ENCODE measurements at regions not wholly inside any gene's neighbourhood (a gene's known extent, or its start where the extent isn't known, plus 50 kb on each side); places are given as distances from the start of the nearest gene placed in this dataset.

- Mint-ChIP-seq H3K27me3 (ENCODE audit: insufficient read depth, low read depth) (peaks cover 2% of the 10 kb centered on the region), H3K4me3 (no peak overlapping the region), H3K4me1 (peaks cover 19% of the 10 kb centered on the region), H3K27ac (no peak overlapping the region), H3K36me3 (no peaks in the 10 kb centered on the region), H3K9me3 (no peaks in the 10 kb centered on the region)
- Histone ChIP-seq H3K27ac (no peak overlapping the region), H3K36me3 (no peaks in the 10 kb centered on the region), H3K9ac (no peak overlapping the region), H3K4me2 (no peak overlapping the region), H2AFZ (replicated peaks) (no peak overlapping the region), H3K79me2 (ENCODE audit: low read depth) (no peaks in the 10 kb centered on the region), H4K20me1 (ENCODE audit: low read depth) (no peaks in the 10 kb centered on the region), H3K4me3 (no peak overlapping the region), H3K9me3 (ENCODE audit: low read depth) (no peaks in the 10 kb centered on the region), H3K27me3 (no peaks in the 10 kb centered on the region), H3K4me1 (peaks cover 5% of the 10 kb centered on the region), H3F3A (ENCODE audit: low read depth) (no peaks in the 10 kb centered on the region)
- DNase-seq (ENCODE audit: low spot score) = no peak
- TF ChIP-seq CTCF (IDR thresholded peaks at IDR 0.05) = no peak
- no peak for TF ChIP-seq EZH2 (IDR thresholded peaks at IDR 0.05)
- TF ChIP-seq EZH2phosphoT487 (IDR thresholded peaks at IDR 0.05) = no peak
Observed at GRCh38 chr10:128870830-128871597, 596.0 kb upstream of the MGMT start.

GRCh38 chr10:128871671-128872231, 595.3 kb upstream of the MGMT start:
- H3K9ac ChIP-seq = no peak overlapping the region
- H3K4me3 Mint-ChIP-seq = no peak overlapping the region
- H3K4me3 ChIP-seq = no peak overlapping the region
- no peaks in the 10 kb centered on the region for H3K79me2 ChIP-seq (ENCODE audit: low read depth)
- H3K9me3 ChIP-seq (ENCODE audit: low read depth) = no peaks in the 10 kb centered on the region
- H3F3A ChIP-seq (ENCODE audit: low read depth) = no peaks in the 10 kb centered on the region
- TF ChIP-seq EZH2phosphoT487 (IDR thresholded peaks at IDR 0.05) (no peak), EZH2 (IDR thresholded peaks at IDR 0.05) (no peak), CTCF (IDR thresholded peaks at IDR 0.05) (no peak)
- H2AFZ ChIP-seq (replicated peaks) = no peak overlapping the region
- no peak for DNase-seq (ENCODE audit: low spot score)
- peaks cover 12% of the 10 kb centered on the region for H3K4me1 Mint-ChIP-seq
- H4K20me1 ChIP-seq (ENCODE audit: low read depth) = no peaks in the 10 kb centered on the region
- H3K27me3 Mint-ChIP-seq (ENCODE audit: insufficient read depth, low read depth) = peaks cover 2% of the 10 kb centered on the region
- no peaks in the 10 kb centered on the region for H3K36me3 Mint-ChIP-seq
- no peak overlapping the region for H3K27ac Mint-ChIP-seq
- H3K9me3 Mint-ChIP-seq = no peaks in the 10 kb centered on the region
- no peaks in the 10 kb centered on the region for H3K27me3 ChIP-seq
- peaks cover 5% of the 10 kb centered on the region for H3K4me1 ChIP-seq
- no peak overlapping the region for H3K4me2 ChIP-seq
- no peaks in the 10 kb centered on the region for H3K36me3 ChIP-seq
- no peak overlapping the region for H3K27ac ChIP-seq

- no peaks in the 10 kb centered on the region for H3K9me3 Mint-ChIP-seq
- H3K27me3 Mint-ChIP-seq (ENCODE audit: insufficient read depth, low read depth) = peaks cover 2% of the 10 kb centered on the region
- no peaks in the 10 kb centered on the region for H3K36me3 ChIP-seq
- peaks cover 3% of the 10 kb centered on the region for H3K4me1 Mint-ChIP-seq
- DNase-seq (ENCODE audit: low spot score) = no peak
- H3K4me3 Mint-ChIP-seq = no peak overlapping the region
- no peak overlapping the region for H3K27ac ChIP-seq
- H3K9me3 ChIP-seq (ENCODE audit: low read depth) = no peaks in the 10 kb centered on the region
- H3K27me3 ChIP-seq = no peaks in the 10 kb centered on the region
- H3K4me1 ChIP-seq = no peaks in the 10 kb centered on the region
- no peaks in the 10 kb centered on the region for H3F3A ChIP-seq (ENCODE audit: low read depth)
- no peak overlapping the region for H3K27ac Mint-ChIP-seq
- H3K4me2 ChIP-seq = no peak overlapping the region
- H2AFZ ChIP-seq (replicated peaks) = no peak overlapping the region
- H3K79me2 ChIP-seq (ENCODE audit: low read depth) = no peaks in the 10 kb centered on the region
- no peaks in the 10 kb centered on the region for H3K36me3 Mint-ChIP-seq
- no peak overlapping the region for H3K9ac ChIP-seq
- no peaks in the 10 kb centered on the region for H4K20me1 ChIP-seq (ENCODE audit: low read depth)
- H3K4me3 ChIP-seq = no peak overlapping the region
- TF ChIP-seq CTCF (IDR thresholded peaks at IDR 0.05) (no peak), EZH2phosphoT487 (IDR thresholded peaks at IDR 0.05) (no peak), EZH2 (IDR thresholded peaks at IDR 0.05) (no peak)
Observed at GRCh38 chr10:128873411-128874054, 593.5 kb upstream of the MGMT start.
